ENCODE measurements at regions not wholly inside any gene's neighbourhood (a gene's known extent, or its start where the extent isn't known, plus 50 kb on each side); places are given as distances from the start of the nearest gene placed in this dataset.

DNA sequence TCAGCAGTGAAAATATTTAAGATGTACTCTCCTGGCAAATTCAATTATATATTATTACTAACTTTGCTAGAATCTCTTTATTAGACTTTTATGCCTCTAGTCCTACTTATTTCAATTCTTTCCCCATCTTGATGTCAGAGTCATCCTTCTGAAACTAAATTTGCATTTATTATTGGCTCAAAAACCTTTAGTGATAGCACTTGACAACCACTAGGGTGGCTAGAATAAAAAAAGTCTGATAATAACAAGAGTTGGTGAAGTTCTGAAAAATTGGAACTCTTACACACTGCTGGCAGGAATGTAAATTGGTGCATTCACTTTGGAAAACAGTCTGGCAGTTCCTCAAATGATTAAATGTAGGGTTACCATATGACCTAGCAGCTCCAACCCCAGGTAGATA lies 73.8 kb downstream of the LSMEM1 start:
- no peak overlapping the region for H3K27ac ChIP-seq (ENCODE audit: low read length)
- H2AFZ ChIP-seq (ENCODE audit: low read depth, low read length) = no peak overlapping the region
- H3K36me3 ChIP-seq (ENCODE audit: insufficient read depth, low read length) = no peaks in the 10 kb centered on the region
- no peaks in the 10 kb centered on the region for H3K27me3 ChIP-seq (ENCODE audit: insufficient read depth, low read depth, low read length)
- no peaks in the 10 kb centered on the region for H3K9me3 ChIP-seq (ENCODE audit: low read length)
- no peaks in the 10 kb centered on the region for H3K79me2 ChIP-seq (replicated peaks; ENCODE audit: insufficient read depth, low read length)
- H3K9ac ChIP-seq (ENCODE audit: low read length) = no peak overlapping the region
- H3K9me2 ChIP-seq (ENCODE audit: insufficient read depth, low read length) = no peaks in the 10 kb centered on the region
- no peak overlapping the region for H3K4me3 ChIP-seq (ENCODE audit: low read length)
- no peak for TF ChIP-seq RAD21 (conservative IDR thresholded peaks at IDR 0.05)
- no peak for TF ChIP-seq SMC3 (conservative IDR thresholded peaks at IDR 0.05; ENCODE audit: poor library complexity)
- no peak overlapping the region for H3K4me2 ChIP-seq (ENCODE audit: low read length)
- H4K20me1 ChIP-seq (ENCODE audit: insufficient read depth) = no peaks in the 10 kb centered on the region
- H3F3A ChIP-seq (ENCODE audit: insufficient read depth, low read length, poor library complexity, severe bottlenecking) = no peaks in the 10 kb centered on the region

DNA sequence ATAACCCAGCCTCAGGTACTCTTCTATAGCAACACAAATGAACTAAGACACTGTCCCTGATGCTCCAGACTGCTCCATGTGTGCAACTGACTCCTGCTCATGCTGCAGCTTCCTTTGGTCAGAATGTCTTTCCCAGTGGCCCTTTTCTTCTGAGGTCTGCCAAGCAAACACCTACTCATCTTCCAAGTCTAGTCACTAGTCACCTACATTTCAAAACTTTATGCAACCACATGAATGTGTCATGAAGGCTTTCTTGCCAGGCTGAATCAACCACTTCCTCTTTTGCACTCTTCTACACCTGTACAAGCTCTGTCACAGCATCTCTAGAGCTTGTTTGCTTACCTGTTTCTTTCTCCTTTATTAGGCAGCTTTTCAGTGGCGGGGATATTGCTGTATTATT lies 75.8 kb downstream of the LSMEM1 start:
- Histone ChIP-seq H2AFZ (ENCODE audit: low read depth, low read length) (no peak overlapping the region), H3K36me3 (ENCODE audit: insufficient read depth, low read length) (no peaks in the 10 kb centered on the region), H3F3A (ENCODE audit: insufficient read depth, low read length, poor library complexity, severe bottlenecking) (no peaks in the 10 kb centered on the region), H3K79me2 (replicated peaks; ENCODE audit: insufficient read depth, low read length) (no peaks in the 10 kb centered on the region), H3K27ac (ENCODE audit: low read length) (no peak overlapping the region), H3K27me3 (ENCODE audit: insufficient read depth, low read depth, low read length) (no peaks in the 10 kb centered on the region), H3K9me2 (ENCODE audit: insufficient read depth, low read length) (no peaks in the 10 kb centered on the region), H3K9me3 (ENCODE audit: low read length) (no peaks in the 10 kb centered on the region), H3K9ac (ENCODE audit: low read length) (no peak overlapping the region), H3K4me2 (ENCODE audit: low read length) (no peak overlapping the region), H4K20me1 (ENCODE audit: insufficient read depth) (no peaks in the 10 kb centered on the region), H3K4me3 (ENCODE audit: low read length) (no peak overlapping the region)
- TF ChIP-seq, protein P1, sequence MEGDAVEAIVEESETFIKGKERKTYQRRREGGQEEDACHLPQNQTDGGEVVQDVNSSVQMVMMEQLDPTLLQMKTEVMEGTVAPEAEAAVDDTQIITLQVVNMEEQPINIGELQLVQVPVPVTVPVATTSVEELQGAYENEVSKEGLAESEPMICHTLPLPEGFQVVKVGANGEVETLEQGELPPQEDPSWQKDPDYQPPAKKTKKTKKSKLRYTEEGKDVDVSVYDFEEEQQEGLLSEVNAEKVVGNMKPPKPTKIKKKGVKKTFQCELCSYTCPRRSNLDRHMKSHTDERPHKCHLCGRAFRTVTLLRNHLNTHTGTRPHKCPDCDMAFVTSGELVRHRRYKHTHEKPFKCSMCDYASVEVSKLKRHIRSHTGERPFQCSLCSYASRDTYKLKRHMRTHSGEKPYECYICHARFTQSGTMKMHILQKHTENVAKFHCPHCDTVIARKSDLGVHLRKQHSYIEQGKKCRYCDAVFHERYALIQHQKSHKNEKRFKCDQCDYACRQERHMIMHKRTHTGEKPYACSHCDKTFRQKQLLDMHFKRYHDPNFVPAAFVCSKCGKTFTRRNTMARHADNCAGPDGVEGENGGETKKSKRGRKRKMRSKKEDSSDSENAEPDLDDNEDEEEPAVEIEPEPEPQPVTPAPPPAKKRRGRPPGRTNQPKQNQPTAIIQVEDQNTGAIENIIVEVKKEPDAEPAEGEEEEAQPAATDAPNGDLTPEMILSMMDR (IDR thresholded peaks at IDR 0.05; ENCODE audit: poor library complexity, severe bottlenecking) = no peak
- TF ChIP-seq SMC3 (conservative IDR thresholded peaks at IDR 0.05; ENCODE audit: poor library complexity) (no peak), RAD21 (conservative IDR thresholded peaks at IDR 0.05) (no peak), EZH2 (IDR thresholded peaks at IDR 0.05; ENCODE audit: borderline replicate concordance, insufficient read depth, low read length, poor library complexity, severe bottlenecking) (no peak), MXI1 (conservative IDR thresholded peaks at IDR 0.05; ENCODE audit: poor library complexity, severe bottlenecking) (no peak), EP300 (conservative IDR thresholded peaks at IDR 0.05; ENCODE audit: poor library complexity, severe bottlenecking) (no peak), POLR2AphosphoS5 (IDR thresholded peaks at IDR 0.05) (no peak), TAF1 (IDR thresholded peaks at IDR 0.05; ENCODE audit: low read depth) (no peak)
- TF ChIP-seq, protein P2, sequence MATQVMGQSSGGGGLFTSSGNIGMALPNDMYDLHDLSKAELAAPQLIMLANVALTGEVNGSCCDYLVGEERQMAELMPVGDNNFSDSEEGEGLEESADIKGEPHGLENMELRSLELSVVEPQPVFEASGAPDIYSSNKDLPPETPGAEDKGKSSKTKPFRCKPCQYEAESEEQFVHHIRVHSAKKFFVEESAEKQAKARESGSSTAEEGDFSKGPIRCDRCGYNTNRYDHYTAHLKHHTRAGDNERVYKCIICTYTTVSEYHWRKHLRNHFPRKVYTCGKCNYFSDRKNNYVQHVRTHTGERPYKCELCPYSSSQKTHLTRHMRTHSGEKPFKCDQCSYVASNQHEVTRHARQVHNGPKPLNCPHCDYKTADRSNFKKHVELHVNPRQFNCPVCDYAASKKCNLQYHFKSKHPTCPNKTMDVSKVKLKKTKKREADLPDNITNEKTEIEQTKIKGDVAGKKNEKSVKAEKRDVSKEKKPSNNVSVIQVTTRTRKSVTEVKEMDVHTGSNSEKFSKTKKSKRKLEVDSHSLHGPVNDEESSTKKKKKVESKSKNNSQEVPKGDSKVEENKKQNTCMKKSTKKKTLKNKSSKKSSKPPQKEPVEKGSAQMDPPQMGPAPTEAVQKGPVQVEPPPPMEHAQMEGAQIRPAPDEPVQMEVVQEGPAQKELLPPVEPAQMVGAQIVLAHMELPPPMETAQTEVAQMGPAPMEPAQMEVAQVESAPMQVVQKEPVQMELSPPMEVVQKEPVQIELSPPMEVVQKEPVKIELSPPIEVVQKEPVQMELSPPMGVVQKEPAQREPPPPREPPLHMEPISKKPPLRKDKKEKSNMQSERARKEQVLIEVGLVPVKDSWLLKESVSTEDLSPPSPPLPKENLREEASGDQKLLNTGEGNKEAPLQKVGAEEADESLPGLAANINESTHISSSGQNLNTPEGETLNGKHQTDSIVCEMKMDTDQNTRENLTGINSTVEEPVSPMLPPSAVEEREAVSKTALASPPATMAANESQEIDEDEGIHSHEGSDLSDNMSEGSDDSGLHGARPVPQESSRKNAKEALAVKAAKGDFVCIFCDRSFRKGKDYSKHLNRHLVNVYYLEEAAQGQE (IDR thresholded peaks at IDR 0.05; ENCODE audit: borderline replicate concordance) = no peak
